ENCODE measurements at regions not wholly inside any gene's neighbourhood (a gene's known extent, or its start where the extent isn't known, plus 50 kb on each side); places are given as distances from the start of the nearest gene placed in this dataset.

DNA sequence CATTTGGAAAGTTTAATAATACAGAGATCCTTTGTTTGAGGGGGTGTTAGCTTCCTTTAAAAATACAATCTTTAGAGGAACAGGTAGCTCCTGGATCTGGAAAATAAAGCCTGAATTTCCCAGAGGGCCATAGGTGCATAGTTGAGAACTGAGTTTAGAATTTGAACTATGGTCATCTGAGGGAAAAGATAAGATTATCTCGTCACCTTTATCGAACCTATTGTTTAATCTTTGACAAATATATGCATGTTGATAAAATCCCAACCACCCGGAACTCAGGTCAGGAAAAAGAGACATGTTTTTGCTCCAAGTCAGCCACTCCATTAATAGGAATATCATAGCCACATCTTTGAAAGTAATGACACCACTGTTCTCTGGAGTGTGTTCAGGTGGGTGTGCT lies 91.7 kb upstream of the FAM169A start:
- TF ChIP-seq CTCF (IDR thresholded peaks at IDR 0.05; ENCODE audit: poor library complexity) (no peak), EZH2phosphoT487 (IDR thresholded peaks at IDR 0.05; ENCODE audit: low read depth, severe bottlenecking, unreplicated experiment) (no peak), EZH2 (IDR thresholded peaks at IDR 0.05; ENCODE audit: borderline replicate concordance) (no peak)
